ENCODE measurements at regions not wholly inside any gene's neighbourhood (a gene's known extent, or its start where the extent isn't known, plus 50 kb on each side); places are given as distances from the start of the nearest gene placed in this dataset.

- no peak for TF ChIP-seq EP300 (IDR thresholded peaks at IDR 0.05)
- TF ChIP-seq CTCF (IDR thresholded peaks at IDR 0.05), result no peak
- TF ChIP-seq POLR2A (IDR thresholded peaks at IDR 0.05), result no peak
Measured at GRCh38 chr3:162224746-162225145, 728.1 kb downstream of the OTOL1 start.

Measured in tibial nerve (tissue), 4 donors.